Epithelial cell of proximal tubule (primary cell): ENCODE measurements at regions not wholly inside any gene's neighbourhood (a gene's known extent, or its start where the extent isn't known, plus 50 kb on each side); places are given as distances from the start of the nearest gene placed in this dataset.

Experiments
- DNase-seq: peaks from one replicate; pipeline ENCODE4 v3.0.0-alpha.2; 2011; ENCODE audit warnings: low read depth
- H3K4me3 ChIP-seq: 2 replicates; pipeline ENCODE4 v1.5.1; 2011; ENCODE audit warnings: low read depth, mild to moderate bottlenecking, low read length
- CTCF ChIP-seq: conservative IDR thresholded peaks from 2 replicates; pipeline ENCODE4 v1.5.1; 2012; ENCODE audit warnings: low read depth, mild to moderate bottlenecking, low read length

- no peak for DNase-seq
Observed at GRCh38 chr4:106450249-106450648, 81.7 kb upstream of the GIMD1 start.

GRCh38 chr4:106444557-106444956 is 76.0 kb upstream of the GIMD1 start:
- TF ChIP-seq CTCF, result no peak
- H3K4me3 ChIP-seq, result no peak overlapping the region
- no peak for DNase-seq

More at GRCh38 chr4:106450249-106450648, 81.7 kb upstream of the GIMD1 start:
- H3K4me3 ChIP-seq, result no peak overlapping the region
- TF ChIP-seq CTCF, result no peak

- no peak for DNase-seq
- TF ChIP-seq CTCF, result no peak
- H3K4me3 ChIP-seq, result no peak overlapping the region
Observed at GRCh38 chr4:106430797-106431196, 62.2 kb upstream of the GIMD1 start.

- no peak for DNase-seq
- TF ChIP-seq CTCF, result no peak
- no peak overlapping the region for H3K4me3 ChIP-seq
Observed at GRCh38 chr4:106429885-106430284, 61.3 kb upstream of the GIMD1 start.

- H3K4me3 ChIP-seq, result no peak overlapping the region
- TF ChIP-seq CTCF, result no peak
- DNase-seq, result no peak
Observed at GRCh38 chr4:106426069-106426468, 57.5 kb upstream of the GIMD1 start.

- no peak overlapping the region for H3K4me3 ChIP-seq
- DNase-seq, result no peak
- no peak for TF ChIP-seq CTCF
Observed at GRCh38 chr4:106425576-106425975, 57.0 kb upstream of the GIMD1 start.

GRCh38 chr4:106424426-106424825 is 55.8 kb upstream of the GIMD1 start:
- H3K4me3 ChIP-seq, result no peak overlapping the region
- no peak for TF ChIP-seq CTCF
- DNase-seq, result no peak
